ENCODE measurements at regions not wholly inside any gene's neighbourhood (a gene's known extent, or its start where the extent isn't known, plus 50 kb on each side); places are given as distances from the start of the nearest gene placed in this dataset.

- TF ChIP-seq, protein P1, sequence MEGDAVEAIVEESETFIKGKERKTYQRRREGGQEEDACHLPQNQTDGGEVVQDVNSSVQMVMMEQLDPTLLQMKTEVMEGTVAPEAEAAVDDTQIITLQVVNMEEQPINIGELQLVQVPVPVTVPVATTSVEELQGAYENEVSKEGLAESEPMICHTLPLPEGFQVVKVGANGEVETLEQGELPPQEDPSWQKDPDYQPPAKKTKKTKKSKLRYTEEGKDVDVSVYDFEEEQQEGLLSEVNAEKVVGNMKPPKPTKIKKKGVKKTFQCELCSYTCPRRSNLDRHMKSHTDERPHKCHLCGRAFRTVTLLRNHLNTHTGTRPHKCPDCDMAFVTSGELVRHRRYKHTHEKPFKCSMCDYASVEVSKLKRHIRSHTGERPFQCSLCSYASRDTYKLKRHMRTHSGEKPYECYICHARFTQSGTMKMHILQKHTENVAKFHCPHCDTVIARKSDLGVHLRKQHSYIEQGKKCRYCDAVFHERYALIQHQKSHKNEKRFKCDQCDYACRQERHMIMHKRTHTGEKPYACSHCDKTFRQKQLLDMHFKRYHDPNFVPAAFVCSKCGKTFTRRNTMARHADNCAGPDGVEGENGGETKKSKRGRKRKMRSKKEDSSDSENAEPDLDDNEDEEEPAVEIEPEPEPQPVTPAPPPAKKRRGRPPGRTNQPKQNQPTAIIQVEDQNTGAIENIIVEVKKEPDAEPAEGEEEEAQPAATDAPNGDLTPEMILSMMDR (IDR thresholded peaks at IDR 0.05; ENCODE audit: extremely low read depth in 1 of 2, insufficient read depth in 1 of 2, low read depth in 1 of 2, low read length in 2 of 2) = no peak
- no peak for TF ChIP-seq POLR2A (IDR thresholded peaks at IDR 0.05; ENCODE audit: low read depth, low read length)
- TF ChIP-seq, protein P2, sequence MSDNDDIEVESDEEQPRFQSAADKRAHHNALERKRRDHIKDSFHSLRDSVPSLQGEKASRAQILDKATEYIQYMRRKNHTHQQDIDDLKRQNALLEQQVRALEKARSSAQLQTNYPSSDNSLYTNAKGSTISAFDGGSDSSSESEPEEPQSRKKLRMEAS (IDR thresholded peaks at IDR 0.05; ENCODE audit: insufficient read depth, insufficient read length) = no peak
Measured at GRCh38 chr4:145279122-145279960, 99.0 kb upstream of the OTUD4 start.

Data from endothelial cell of umbilical vein (primary cell).